HG03575 (cell line): ENCODE measurements at regions not wholly inside any gene's neighbourhood (a gene's known extent, or its start where the extent isn't known, plus 50 kb on each side); places are given as distances from the start of the nearest gene placed in this dataset.

Experiments used
- ATAC-seq: cut with Tn5 transposase; IDR thresholded peaks from one replicate; pipeline ENCODE4 v1.9.1; 2021; ENCODE audit not compliant: unreplicated experiment, insufficient number of reproducible peaks, low FRiP score; ENCODE audit errors: extremely low read depth

- ATAC-seq: no peak
Observed at GRCh38 chr2:106975641-106976040, 89.7 kb upstream of the ST6GAL2 start.

GRCh38 chr2:106976548-106976947 is 90.6 kb upstream of the ST6GAL2 start:
- ATAC-seq: no peak

- ATAC-seq: no peak
Observed at GRCh38 chr2:106977717-106978116, 91.8 kb upstream of the ST6GAL2 start.

GRCh38 chr2:106978647-106979046 is 92.7 kb upstream of the ST6GAL2 start:
- ATAC-seq: no peak

- ATAC-seq: no peak
Observed at GRCh38 chr2:106981491-106981890, 95.5 kb upstream of the ST6GAL2 start.

- ATAC-seq: no peak
Observed at GRCh38 chr2:106982350-106982749, 96.4 kb upstream of the ST6GAL2 start.

- ATAC-seq: no peak
Observed at GRCh38 chr2:106983305-106983704, 97.3 kb upstream of the ST6GAL2 start.

- ATAC-seq: no peak
Observed at GRCh38 chr2:106988361-106988760, 102.4 kb upstream of the ST6GAL2 start.

GRCh38 chr2:106990297-106990696 is 104.3 kb upstream of the ST6GAL2 start:
- ATAC-seq: no peak

- no peak for ATAC-seq
Observed at GRCh38 chr2:106991866-106992265, 105.9 kb upstream of the ST6GAL2 start.

- ATAC-seq: no peak
Observed at GRCh38 chr2:106995556-106995955, 109.6 kb upstream of the ST6GAL2 start.

- ATAC-seq: no peak
Observed at GRCh38 chr2:106996171-106996769, 110.3 kb upstream of the ST6GAL2 start.

GRCh38 chr2:106997204-106997603 is 111.2 kb upstream of the ST6GAL2 start:
- ATAC-seq: no peak

GRCh38 chr2:107001062-107001461 is 115.1 kb upstream of the ST6GAL2 start:
- no peak for ATAC-seq

- no peak for ATAC-seq
Observed at GRCh38 chr2:107001551-107001950, 115.6 kb upstream of the ST6GAL2 start.

- ATAC-seq: no peak
Observed at GRCh38 chr2:107001964-107002696, 116.2 kb upstream of the ST6GAL2 start.

- ATAC-seq: no peak
Observed at GRCh38 chr2:107002735-107003134, 116.8 kb upstream of the ST6GAL2 start.

GRCh38 chr2:107005853-107006252 is 119.9 kb upstream of the ST6GAL2 start:
- ATAC-seq: no peak

GRCh38 chr2:107006836-107007235 is 120.9 kb upstream of the ST6GAL2 start:
- ATAC-seq: no peak

GRCh38 chr2:107007927-107008326 is 122.0 kb upstream of the ST6GAL2 start:
- ATAC-seq: no peak

- ATAC-seq: no peak
Observed at GRCh38 chr2:107008843-107009242, 122.9 kb upstream of the ST6GAL2 start.
